Tibial artery (tissue), 4 donors: ENCODE measurements at regions not wholly inside any gene's neighbourhood (a gene's known extent, or its start where the extent isn't known, plus 50 kb on each side); places are given as distances from the start of the nearest gene placed in this dataset.
"Not testable (repeated sequence)": the region's sequence is repeated elsewhere in the genome, so short reads cannot be mapped to it uniquely, and the experiment has no call there.

Experiments used
- DNase-seq, 2 donors: peaks; one replicate each; pipeline ENCODE4 v3.0.0-alpha.2; 2019
- H3K27ac ChIP-seq, 2 donors: fragments of 200-600 bp; sonication (generic) in 1 of 2; 1 replicate in 1 of 2; 2 replicates in 1 of 2; pipeline ENCODE4 v1.5.1; 2018 to 2019; ENCODE audit warnings: mild to moderate bottlenecking in 1 of 2
- H3K27me3 ChIP-seq, 2 donors: fragments of 200-600 bp; sonication (generic) in 1 of 2; one replicate each; pipeline versions ENCODE4 v1.5.1 to v1.6.0; 2016 to 2019
- H3K36me3 ChIP-seq, 3 donors: fragments of 200-600 bp; sonication (generic) in 2 of 3; one replicate each; pipeline ENCODE4 v1.5.1; 2016 to 2019; ENCODE audit warnings: mild to moderate bottlenecking in 2 of 3
- H3K4me1 ChIP-seq, 4 donors: fragments of 200-600 bp; sonication (generic) in 2 of 4; 1 replicate in 3 of 4; 2 replicates in 1 of 4; pipeline ENCODE4 v1.5.1; 2016 to 2019
- H3K4me3 ChIP-seq, 2 donors: fragments of 200-600 bp; sonication (generic) in 1 of 2; 1 replicate in 1 of 2; 2 replicates in 1 of 2; pipeline ENCODE4 v1.5.1; 2018 to 2019; ENCODE audit warnings: mild to moderate bottlenecking in 2 of 2
- H3K9me3 ChIP-seq, 3 donors: fragments of 200-600 bp; sonication (generic) in 1 of 3; one replicate each; pipeline ENCODE4 v1.5.1; 2016 to 2019
- CTCF ChIP-seq, 2 experiments: fragments of 200-600 bp in 1 of 2; fragments of 450-650 bp in 1 of 2; IDR thresholded peaks; one replicate each; pipeline ENCODE4 v1.5.1; 2017 to 2019; ENCODE audit warnings: antibody characterized with exemption in 2 of 2, mild to moderate bottlenecking in 1 of 2, moderate library complexity in 1 of 2
- intact Hi-C: fragments of 100-400 bp; cut with DNase I; formaldehyde crosslinking; loops from one replicate; pipeline ENCODE4 v1.15.0; 2023; ENCODE audit warnings: low total_unique reads

- H3K9me3 ChIP-seq = no peaks in the 10 kb centered on the region
- H3K27ac ChIP-seq = no peak overlapping the region
- no peak overlapping the region for H3K4me3 ChIP-seq
- H3K27me3 ChIP-seq = no peaks in the 10 kb centered on the region
- intact Hi-C loops = no loop called here
- H3K36me3 ChIP-seq = no peaks in the 10 kb centered on the region
- TF ChIP-seq CTCF (IDR thresholded peaks at IDR 0.05) = no peak
- DNase-seq = no peak
- H3K4me1 ChIP-seq = no peaks in the 10 kb centered on the region
Observed at GRCh38 chr5:14025569-14026286, 81.2 kb upstream of the DNAH5 start.

- intact Hi-C loops = no loop called here
- Histone ChIP-seq H3K4me3 (no peak overlapping the region), H3K27ac (no peak overlapping the region), H3K27me3 (no peaks in the 10 kb centered on the region), H3K9me3 (no peaks in the 10 kb centered on the region), H3K36me3 (no peaks in the 10 kb centered on the region), H3K4me1 (no peaks in the 10 kb centered on the region)
- no peak for DNase-seq
- no peak for TF ChIP-seq CTCF (IDR thresholded peaks at IDR 0.05)
Observed at GRCh38 chr5:14022971-14023370, 78.5 kb upstream of the DNAH5 start.

GRCh38 chr5:14020944-14021343 lies 76.5 kb upstream of the DNAH5 start:
- H3K27me3 ChIP-seq, intact Hi-C loops, H3K4me3 ChIP-seq, DNase-seq, H3K27ac ChIP-seq, H3K4me1 ChIP-seq, H3K36me3 ChIP-seq, H3K9me3 ChIP-seq: not testable (repeated sequence)

GRCh38 chr5:14019768-14020290 lies 75.3 kb upstream of the DNAH5 start:
- TF ChIP-seq CTCF (IDR thresholded peaks at IDR 0.05) = no peak
- no peak for DNase-seq
- H3K27ac ChIP-seq = no peak overlapping the region
- H3K27me3 ChIP-seq = no peaks in the 10 kb centered on the region
- intact Hi-C loops = no loop called here
- no peaks in the 10 kb centered on the region for H3K4me1 ChIP-seq
- H3K4me3 ChIP-seq = no peak overlapping the region
- H3K9me3 ChIP-seq = no peaks in the 10 kb centered on the region
- no peaks in the 10 kb centered on the region for H3K36me3 ChIP-seq

GRCh38 chr5:14017904-14018303 lies 73.4 kb upstream of the DNAH5 start:
- Histone ChIP-seq H3K27me3 (no peaks in the 10 kb centered on the region), H3K27ac (no peak overlapping the region), H3K4me3 (no peak overlapping the region), H3K9me3 (no peaks in the 10 kb centered on the region), H3K36me3 (no peaks in the 10 kb centered on the region), H3K4me1 (no peaks in the 10 kb centered on the region)
- intact Hi-C loops = no loop called here
- DNase-seq = no peak
- TF ChIP-seq CTCF (IDR thresholded peaks at IDR 0.05) = no peak

GRCh38 chr5:14016549-14016948 lies 72.1 kb upstream of the DNAH5 start:
- peaks cover 0 to 9% (median 0%) of the 10 kb centered on the region in 4 donors for H3K4me1 ChIP-seq
- intact Hi-C loops = no loop called here

More at GRCh38 chr5:14016549-14016948, 72.1 kb upstream of the DNAH5 start:
- Histone ChIP-seq H3K9me3 (no peaks in the 10 kb centered on the region), H3K4me3 (no peak overlapping the region), H3K36me3 (no peaks in the 10 kb centered on the region), H3K27me3 (no peaks in the 10 kb centered on the region), H3K27ac (no peak overlapping the region)
- DNase-seq = no peak
- no peak for TF ChIP-seq CTCF (IDR thresholded peaks at IDR 0.05)
